ENCODE measurements at regions not wholly inside any gene's neighbourhood (a gene's known extent, or its start where the extent isn't known, plus 50 kb on each side); places are given as distances from the start of the nearest gene placed in this dataset.

DNA sequence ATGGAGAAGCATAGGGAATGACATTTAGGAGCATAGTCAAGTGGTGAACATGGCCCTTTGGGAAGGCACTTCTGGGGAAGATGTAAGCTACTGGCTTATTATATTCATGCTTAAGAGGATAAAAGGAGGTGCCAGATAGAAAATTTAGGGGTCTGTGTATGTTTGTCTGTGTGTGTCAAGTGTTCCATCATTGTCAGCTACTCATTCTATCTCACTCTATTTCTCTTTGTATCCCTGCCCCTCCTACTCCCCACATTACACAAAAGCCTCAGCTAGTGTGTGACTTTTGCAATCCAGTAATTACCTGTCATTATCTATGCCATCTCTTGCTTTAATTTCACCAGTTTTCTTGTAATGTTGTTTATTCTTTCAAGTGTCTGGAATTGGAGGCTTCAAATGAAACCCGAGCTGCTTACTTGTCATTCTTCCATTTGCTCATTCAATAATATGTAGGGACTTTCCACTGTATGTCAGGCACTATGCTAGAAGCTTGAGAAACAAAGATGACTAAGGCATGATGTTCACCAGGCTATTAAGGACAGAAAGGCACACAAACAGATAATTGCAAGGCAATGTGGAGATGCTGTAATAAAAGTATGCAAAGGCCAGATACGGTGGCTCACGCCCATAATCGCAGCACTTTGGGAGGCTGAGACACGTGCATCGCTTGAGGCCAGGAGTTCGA is 229.8 kb upstream of the TEX13C start:
- Histone ChIP-seq H3K4me3 (replicated peaks in 1 of 4; ENCODE audit: control extremely low read depth in 1 of 4, insufficient read depth in 1 of 4, low read depth in 3 of 4, low read length in 4 of 4) (no peak overlapping the region), H3K27ac (ENCODE audit: insufficient read depth, low read length) (no peak overlapping the region), H3K9ac (ENCODE audit: insufficient read depth, low read length) (no peak overlapping the region), H3K9me3 (ENCODE audit: control insufficient read depth, insufficient read depth, low read depth, low read length) (no peaks in the 10 kb centered on the region), H3K27me3 (ENCODE audit: control insufficient read depth, insufficient read depth, low read length) (no peaks in the 10 kb centered on the region), H3K4me1 (ENCODE audit: control insufficient read depth, extremely low read depth, insufficient read depth, low read length) (no peaks in the 10 kb centered on the region), H4K20me1 (ENCODE audit: control insufficient read depth, extremely low read depth, insufficient read depth, low read length) (no peaks in the 10 kb centered on the region), H2AFZ (ENCODE audit: low read length) (no peak overlapping the region), H3K79me2 (ENCODE audit: control insufficient read depth, insufficient read depth, low read length) (no peaks in the 10 kb centered on the region), H3K36me3 (ENCODE audit: control insufficient read depth, insufficient read depth, low read length) (no peaks in the 10 kb centered on the region), H3K4me2 (ENCODE audit: extremely low read depth, insufficient read depth, low read length) (no peak overlapping the region)
- no peak for DNase-seq (ENCODE audit: low read depth in 2 of 2)
- TF ChIP-seq EZH2 (IDR thresholded peaks at IDR 0.05; ENCODE audit: low read length, missing control alignments) (no peak), CTCF (conservative IDR thresholded peaks at IDR 0.05 in 1 of 2, IDR thresholded peaks at IDR 0.05 in 1 of 2; ENCODE audit: low read depth in 1 of 2, low read length in 2 of 2) (no peak)

DNA sequence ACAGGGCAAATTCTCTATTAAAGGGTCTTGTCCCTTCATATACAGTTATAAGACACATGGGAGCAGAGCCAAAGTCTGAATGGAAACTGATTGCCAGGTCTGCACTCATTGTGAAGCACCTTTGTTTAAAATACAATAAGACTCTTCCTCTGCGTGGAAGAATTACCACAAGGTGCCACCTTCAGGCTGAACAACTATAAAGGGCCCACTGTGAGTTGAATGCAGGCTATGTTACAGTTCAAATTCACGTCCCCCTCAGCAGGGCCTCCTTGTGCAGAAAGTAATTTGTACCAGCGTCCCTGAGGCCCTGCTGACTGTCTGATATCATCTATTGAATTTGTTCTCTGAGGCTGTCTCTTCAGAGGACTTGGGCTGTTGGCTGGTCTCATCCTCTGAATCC is 225.8 kb upstream of the TEX13C start:
- H3K27me3 ChIP-seq (ENCODE audit: control insufficient read depth, insufficient read depth, low read length), result no peaks in the 10 kb centered on the region
- DNase-seq (ENCODE audit: low read depth in 2 of 2), result no peak
- TF ChIP-seq EZH2 (IDR thresholded peaks at IDR 0.05; ENCODE audit: low read length, missing control alignments), result no peak
- TF ChIP-seq CTCF (conservative IDR thresholded peaks at IDR 0.05 in 1 of 2, IDR thresholded peaks at IDR 0.05 in 1 of 2; ENCODE audit: low read depth in 1 of 2, low read length in 2 of 2), result no peak
- H3K4me1 ChIP-seq (ENCODE audit: control insufficient read depth, extremely low read depth, insufficient read depth, low read length), result no peaks in the 10 kb centered on the region
- H3K4me2 ChIP-seq (ENCODE audit: extremely low read depth, insufficient read depth, low read length), result no peak overlapping the region
- H2AFZ ChIP-seq (ENCODE audit: low read length), result no peak overlapping the region
- no peaks in the 10 kb centered on the region for H3K79me2 ChIP-seq (ENCODE audit: control insufficient read depth, insufficient read depth, low read length)
- no peaks in the 10 kb centered on the region for H3K9me3 ChIP-seq (ENCODE audit: control insufficient read depth, insufficient read depth, low read depth, low read length)
- no peaks in the 10 kb centered on the region for H3K36me3 ChIP-seq (ENCODE audit: control insufficient read depth, insufficient read depth, low read length)
- H3K27ac ChIP-seq (ENCODE audit: insufficient read depth, low read length), result no peak overlapping the region
- no peaks in the 10 kb centered on the region for H4K20me1 ChIP-seq (ENCODE audit: control insufficient read depth, extremely low read depth, insufficient read depth, low read length)
- H3K4me3 ChIP-seq (replicated peaks in 1 of 4; ENCODE audit: control extremely low read depth in 1 of 4, insufficient read depth in 1 of 4, low read depth in 3 of 4, low read length in 4 of 4), result no peak overlapping the region
- no peak overlapping the region for H3K9ac ChIP-seq (ENCODE audit: insufficient read depth, low read length)

GRCh38 chrX:125094901-125095300 is 224.8 kb upstream of the TEX13C start:
- H3K27me3 ChIP-seq (ENCODE audit: control insufficient read depth, insufficient read depth, low read length), result no peaks in the 10 kb centered on the region
- no peak overlapping the region for H2AFZ ChIP-seq (ENCODE audit: low read length)
- no peaks in the 10 kb centered on the region for H3K4me1 ChIP-seq (ENCODE audit: control insufficient read depth, extremely low read depth, insufficient read depth, low read length)
- H3K9ac ChIP-seq (ENCODE audit: insufficient read depth, low read length), result no peak overlapping the region
- H4K20me1 ChIP-seq (ENCODE audit: control insufficient read depth, extremely low read depth, insufficient read depth, low read length), result no peaks in the 10 kb centered on the region
- no peaks in the 10 kb centered on the region for H3K79me2 ChIP-seq (ENCODE audit: control insufficient read depth, insufficient read depth, low read length)
- no peak overlapping the region for H3K4me3 ChIP-seq (replicated peaks in 1 of 4; ENCODE audit: control extremely low read depth in 1 of 4, insufficient read depth in 1 of 4, low read depth in 3 of 4, low read length in 4 of 4)
- H3K36me3 ChIP-seq (ENCODE audit: control insufficient read depth, insufficient read depth, low read length), result no peaks in the 10 kb centered on the region
- H3K27ac ChIP-seq (ENCODE audit: insufficient read depth, low read length), result no peak overlapping the region
- H3K9me3 ChIP-seq (ENCODE audit: control insufficient read depth, insufficient read depth, low read depth, low read length), result no peaks in the 10 kb centered on the region
- no peak for DNase-seq (ENCODE audit: low read depth in 2 of 2)
- TF ChIP-seq EZH2 (IDR thresholded peaks at IDR 0.05; ENCODE audit: low read length, missing control alignments), result no peak
- no peak for TF ChIP-seq CTCF (conservative IDR thresholded peaks at IDR 0.05 in 1 of 2, IDR thresholded peaks at IDR 0.05 in 1 of 2; ENCODE audit: low read depth in 1 of 2, low read length in 2 of 2)
- no peak overlapping the region for H3K4me2 ChIP-seq (ENCODE audit: extremely low read depth, insufficient read depth, low read length)

Measured in fibroblast of lung (primary cell).